GM23338 (cell line): ENCODE measurements at regions not wholly inside any gene's neighbourhood (a gene's known extent, or its start where the extent isn't known, plus 50 kb on each side); places are given as distances from the start of the nearest gene placed in this dataset.

ENCODE experiments used
- CREB1 ChIP-seq: fragments of 250-450 bp; sonication (Bioruptor Pico); IDR thresholded peaks from 2 replicates; pipeline ENCODE4 v1.5.0; 2020; ENCODE audit warnings: low read depth, mild to moderate bottlenecking, moderate library complexity
- ETS1 ChIP-seq: IDR thresholded peaks from 2 replicates; pipeline ENCODE4 v1.6.1; 2016; ENCODE audit warnings: antibody characterized with exemption
- EZH2 ChIP-seq: fragments of 200-600 bp; sonication (generic); IDR thresholded peaks from one replicate; pipeline ENCODE4 v1.8.0; 2017; ENCODE audit warnings: antibody characterized with exemption, mild to moderate bottlenecking, low read depth; ENCODE audit not compliant: unreplicated experiment
- EZH2phosphoT487 ChIP-seq: fragments of 200-600 bp; sonication (generic); IDR thresholded peaks from one replicate; pipeline ENCODE4 v1.8.1; 2018; ENCODE audit warnings: antibody characterized with exemption; ENCODE audit not compliant: unreplicated experiment
- JUNB ChIP-seq: IDR thresholded peaks from one replicate; pipeline ENCODE4 v1.6.1; 2016; ENCODE audit warnings: antibody characterized with exemption; ENCODE audit not compliant: unreplicated experiment
- POLR2AphosphoS5 ChIP-seq: IDR thresholded peaks from 2 replicates; pipeline ENCODE4 v1.6.1; 2016; ENCODE audit warnings: antibody characterized with exemption, low read depth
- REST ChIP-seq: IDR thresholded peaks from one replicate; pipeline ENCODE4 v1.6.1; 2018; ENCODE audit warnings: antibody characterized with exemption; ENCODE audit not compliant: unreplicated experiment
- ZNF114 ChIP-seq: fragments of 250-450 bp; sonication (Bioruptor Pico); IDR thresholded peaks from 2 replicates; pipeline ENCODE4 v1.5.0; 2020; ENCODE audit warnings: mild to moderate bottlenecking, moderate library complexity
- TF ChIP-seq, protein P1 (sequence below), 2 experiments: fragments of 200-600 bp in 1 of 2; sonication (generic) in 1 of 2; conservative IDR thresholded peaks; 2 replicates each; pipeline versions ENCODE4 v1.5.1 to v1.6.1; 2016 to 2017; ENCODE audit warnings: antibody characterized with exemption in 2 of 2, low read depth in 2 of 2, mild to moderate bottlenecking in 2 of 2, moderate library complexity in 1 of 2
- TF ChIP-seq, protein P2 (sequence below): fragments of 250-450 bp; sonication (Bioruptor Pico); IDR thresholded peaks from 2 replicates; pipeline ENCODE4 v1.5.0; 2020; ENCODE audit warnings: mild to moderate bottlenecking, moderate library complexity

DNA sequence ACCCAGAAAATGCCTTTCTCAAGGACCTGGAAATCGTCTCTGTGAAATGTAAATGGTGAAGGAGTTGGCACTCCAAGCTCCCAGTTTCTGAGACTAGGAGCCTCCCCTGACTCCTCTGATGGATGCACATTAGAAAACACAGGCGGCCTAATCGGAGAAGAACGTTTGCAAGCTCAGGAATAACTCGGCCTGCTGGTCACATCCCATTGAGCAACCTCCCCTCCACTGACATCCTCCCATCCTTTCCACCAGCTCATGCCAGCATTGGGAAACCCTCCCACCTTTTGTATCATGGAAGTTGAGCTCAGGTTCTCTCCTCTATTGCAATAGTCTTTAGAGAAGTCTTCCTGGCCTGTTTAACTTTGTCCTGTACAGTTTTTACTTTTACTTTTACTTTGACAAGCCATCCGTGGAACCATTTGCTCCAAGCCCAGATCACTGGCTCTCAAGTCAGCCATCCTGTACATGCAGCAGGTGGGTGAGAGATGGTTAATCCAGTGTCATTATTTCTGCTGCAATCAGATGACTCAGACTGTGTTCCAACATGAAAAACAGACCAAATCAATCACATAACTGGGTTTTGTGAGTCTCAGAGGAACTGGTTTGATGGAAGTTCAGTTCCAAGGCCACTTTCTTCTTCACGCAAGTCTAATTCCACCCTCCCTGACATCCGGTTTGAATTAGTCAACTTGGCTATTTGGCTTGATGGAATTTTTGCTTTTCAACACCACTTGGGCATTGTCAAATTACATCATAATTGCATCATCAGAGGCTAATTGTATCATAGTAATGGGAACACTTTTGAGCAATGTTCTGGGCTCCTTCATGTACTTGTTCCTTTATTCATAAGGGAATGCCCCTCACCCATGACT is 619.4 kb upstream of the CDH4 start:
- TF ChIP-seq, protein P1, sequence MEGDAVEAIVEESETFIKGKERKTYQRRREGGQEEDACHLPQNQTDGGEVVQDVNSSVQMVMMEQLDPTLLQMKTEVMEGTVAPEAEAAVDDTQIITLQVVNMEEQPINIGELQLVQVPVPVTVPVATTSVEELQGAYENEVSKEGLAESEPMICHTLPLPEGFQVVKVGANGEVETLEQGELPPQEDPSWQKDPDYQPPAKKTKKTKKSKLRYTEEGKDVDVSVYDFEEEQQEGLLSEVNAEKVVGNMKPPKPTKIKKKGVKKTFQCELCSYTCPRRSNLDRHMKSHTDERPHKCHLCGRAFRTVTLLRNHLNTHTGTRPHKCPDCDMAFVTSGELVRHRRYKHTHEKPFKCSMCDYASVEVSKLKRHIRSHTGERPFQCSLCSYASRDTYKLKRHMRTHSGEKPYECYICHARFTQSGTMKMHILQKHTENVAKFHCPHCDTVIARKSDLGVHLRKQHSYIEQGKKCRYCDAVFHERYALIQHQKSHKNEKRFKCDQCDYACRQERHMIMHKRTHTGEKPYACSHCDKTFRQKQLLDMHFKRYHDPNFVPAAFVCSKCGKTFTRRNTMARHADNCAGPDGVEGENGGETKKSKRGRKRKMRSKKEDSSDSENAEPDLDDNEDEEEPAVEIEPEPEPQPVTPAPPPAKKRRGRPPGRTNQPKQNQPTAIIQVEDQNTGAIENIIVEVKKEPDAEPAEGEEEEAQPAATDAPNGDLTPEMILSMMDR (conservative IDR thresholded peaks at IDR 0.05; ENCODE audit: low read depth in 2 of 2) = no peak
- TF ChIP-seq EZH2phosphoT487 = no peak
- TF ChIP-seq POLR2AphosphoS5 = no peak
- TF ChIP-seq CREB1 (CRISPR knock-in tag) = no peak
- no peak for TF ChIP-seq ETS1
- TF ChIP-seq EZH2 = no peak
- no peak for TF ChIP-seq REST
- no peak for TF ChIP-seq ZNF114 (CRISPR knock-in tag)
- no peak for TF ChIP-seq JUNB
- TF ChIP-seq, protein P2, sequence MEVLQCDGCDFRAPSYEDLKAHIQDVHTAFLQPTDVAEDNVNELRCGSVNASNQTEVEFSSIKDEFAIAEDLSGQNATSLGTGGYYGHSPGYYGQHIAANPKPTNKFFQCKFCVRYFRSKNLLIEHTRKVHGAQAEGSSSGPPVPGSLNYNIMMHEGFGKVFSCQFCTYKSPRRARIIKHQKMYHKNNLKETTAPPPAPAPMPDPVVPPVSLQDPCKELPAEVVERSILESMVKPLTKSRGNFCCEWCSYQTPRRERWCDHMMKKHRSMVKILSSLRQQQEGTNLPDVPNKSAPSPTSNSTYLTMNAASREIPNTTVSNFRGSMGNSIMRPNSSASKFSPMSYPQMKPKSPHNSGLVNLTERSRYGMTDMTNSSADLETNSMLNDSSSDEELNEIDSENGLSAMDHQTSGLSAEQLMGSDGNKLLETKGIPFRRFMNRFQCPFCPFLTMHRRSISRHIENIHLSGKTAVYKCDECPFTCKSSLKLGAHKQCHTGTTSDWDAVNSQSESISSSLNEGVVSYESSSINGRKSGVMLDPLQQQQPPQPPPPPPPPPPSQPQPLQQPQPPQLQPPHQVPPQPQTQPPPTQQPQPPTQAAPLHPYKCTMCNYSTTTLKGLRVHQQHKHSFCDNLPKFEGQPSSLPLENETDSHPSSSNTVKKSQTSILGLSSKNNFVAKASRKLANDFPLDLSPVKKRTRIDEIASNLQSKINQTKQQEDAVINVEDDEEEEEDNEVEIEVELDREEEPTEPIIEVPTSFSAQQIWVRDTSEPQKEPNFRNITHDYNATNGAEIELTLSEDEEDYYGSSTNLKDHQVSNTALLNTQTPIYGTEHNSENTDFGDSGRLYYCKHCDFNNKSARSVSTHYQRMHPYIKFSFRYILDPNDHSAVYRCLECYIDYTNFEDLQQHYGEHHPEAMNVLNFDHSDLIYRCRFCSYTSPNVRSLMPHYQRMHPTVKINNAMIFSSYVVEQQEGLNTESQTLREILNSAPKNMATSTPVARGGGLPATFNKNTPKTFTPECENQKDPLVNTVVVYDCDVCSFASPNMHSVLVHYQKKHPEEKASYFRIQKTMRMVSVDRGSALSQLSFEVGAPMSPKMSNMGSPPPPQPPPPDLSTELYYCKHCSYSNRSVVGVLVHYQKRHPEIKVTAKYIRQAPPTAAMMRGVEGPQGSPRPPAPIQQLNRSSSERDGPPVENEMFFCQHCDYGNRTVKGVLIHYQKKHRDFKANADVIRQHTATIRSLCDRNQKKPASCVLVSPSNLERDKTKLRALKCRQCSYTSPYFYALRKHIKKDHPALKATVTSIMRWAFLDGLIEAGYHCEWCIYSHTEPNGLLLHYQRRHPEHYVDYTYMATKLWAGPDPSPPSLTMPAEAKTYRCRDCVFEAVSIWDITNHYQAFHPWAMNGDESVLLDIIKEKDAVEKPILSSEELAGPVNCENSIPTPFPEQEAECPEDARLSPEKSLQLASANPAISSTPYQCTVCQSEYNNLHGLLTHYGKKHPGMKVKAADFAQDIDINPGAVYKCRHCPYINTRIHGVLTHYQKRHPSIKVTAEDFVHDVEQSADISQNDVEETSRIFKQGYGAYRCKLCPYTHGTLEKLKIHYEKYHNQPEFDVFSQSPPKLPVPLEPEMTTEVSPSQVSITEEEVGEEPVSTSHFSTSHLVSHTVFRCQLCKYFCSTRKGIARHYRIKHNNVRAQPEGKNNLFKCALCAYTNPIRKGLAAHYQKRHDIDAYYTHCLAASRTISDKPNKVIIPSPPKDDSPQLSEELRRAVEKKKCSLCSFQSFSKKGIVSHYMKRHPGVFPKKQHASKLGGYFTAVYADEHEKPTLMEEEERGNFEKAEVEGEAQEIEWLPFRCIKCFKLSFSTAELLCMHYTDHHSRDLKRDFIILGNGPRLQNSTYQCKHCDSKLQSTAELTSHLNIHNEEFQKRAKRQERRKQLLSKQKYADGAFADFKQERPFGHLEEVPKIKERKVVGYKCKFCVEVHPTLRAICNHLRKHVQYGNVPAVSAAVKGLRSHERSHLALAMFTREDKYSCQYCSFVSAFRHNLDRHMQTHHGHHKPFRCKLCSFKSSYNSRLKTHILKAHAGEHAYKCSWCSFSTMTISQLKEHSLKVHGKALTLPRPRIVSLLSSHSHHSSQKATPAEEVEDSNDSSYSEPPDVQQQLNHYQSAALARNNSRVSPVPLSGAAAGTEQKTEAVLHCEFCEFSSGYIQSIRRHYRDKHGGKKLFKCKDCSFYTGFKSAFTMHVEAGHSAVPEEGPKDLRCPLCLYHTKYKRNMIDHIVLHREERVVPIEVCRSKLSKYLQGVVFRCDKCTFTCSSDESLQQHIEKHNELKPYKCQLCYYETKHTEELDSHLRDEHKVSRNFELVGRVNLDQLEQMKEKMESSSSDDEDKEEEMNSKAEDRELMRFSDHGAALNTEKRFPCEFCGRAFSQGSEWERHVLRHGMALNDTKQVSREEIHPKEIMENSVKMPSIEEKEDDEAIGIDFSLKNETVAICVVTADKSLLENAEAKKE (CRISPR knock-in tag) = no peak
